Heart left ventricle (tissue), 13 donors: ENCODE measurements at regions not wholly inside any gene's neighbourhood (a gene's known extent, or its start where the extent isn't known, plus 50 kb on each side); places are given as distances from the start of the nearest gene placed in this dataset.

ENCODE experiments used
- CTCF ChIP-seq, 12 donors: fragments of 200-600 bp; sonication (generic) in 4 of 12; IDR thresholded peaks; one replicate each; pipeline versions ENCODE4 v1.5.0 to v1.8.0; 2018 to 2022; ENCODE audit warnings: antibody characterized with exemption in 12 of 12, mild to moderate bottlenecking in 5 of 12
- POLR2A ChIP-seq, 2 donors: fragments of 450-650 bp; IDR thresholded peaks; one replicate each; pipeline ENCODE4 v1.6.1; 2017; ENCODE audit warnings: antibody characterized with exemption in 2 of 2, mild to moderate bottlenecking in 2 of 2, moderate library complexity in 2 of 2
- donor health status: ischemic (EF 13 %, LVEDD 7.1; RV severe dilation, severe dysfunction).
- donor health status: DM: no; HTN: yes; CAD: no.
- donor health status: DM: no; HTN: no; CAD: no.
- donor health status: ischemic (EF 25% LVEDD 6.9; RV normal size, moderate dysfunction).
- donor health status: ischemic (EF 25% LVEDD 5.7; RV mildly dilated, moderate dysfunction).
- donor health status: ischemic (EF 35%, LVEDD 5.7; RV mildly dilated, moderate dysfunction).
- donor health status: nonischemic (EF 11% LVEDD 7.7; RV severe dilation, severe dysfunction).
- donor health status: DM: yes; HTN: yes; CAD: no.
- donor health status: PGD.
- donor health status: ischemic (EF 29% LVEDD 5.4; RV normal size, mild dysfunction).
- donor health status: nonischemic (EF 23%, LVEDD 6.1; RV moderate dilation, normal function).

- TF ChIP-seq CTCF (IDR thresholded peaks at IDR 0.05) (no peak), POLR2A (IDR thresholded peaks at IDR 0.05) (no peak)
These were observed 303.7 kb downstream of the BMPER start for GRCh38 chr7:34208878-34209621.
